Prostate gland (tissue), 2 donors: ENCODE measurements at regions not wholly inside any gene's neighbourhood (a gene's known extent, or its start where the extent isn't known, plus 50 kb on each side); places are given as distances from the start of the nearest gene placed in this dataset.

ENCODE experiments used
- CTCF ChIP-seq, 4 experiments: fragments of 200-600 bp in 2 of 4; fragments of 450-650 bp in 2 of 4; sonication (generic) in 2 of 4; IDR thresholded peaks; 1 replicate in 3 of 4; 2 replicates in 1 of 4; pipeline ENCODE4 v1.5.1; 2016 to 2019; ENCODE audit warnings: antibody characterized with exemption in 4 of 4, mild to moderate bottlenecking in 2 of 4, moderate library complexity in 2 of 4
- POLR2A ChIP-seq: fragments of 450-650 bp; IDR thresholded peaks from one replicate; pipeline ENCODE4 v1.6.1; 2016; ENCODE audit warnings: antibody characterized with exemption, mild to moderate bottlenecking

DNA sequence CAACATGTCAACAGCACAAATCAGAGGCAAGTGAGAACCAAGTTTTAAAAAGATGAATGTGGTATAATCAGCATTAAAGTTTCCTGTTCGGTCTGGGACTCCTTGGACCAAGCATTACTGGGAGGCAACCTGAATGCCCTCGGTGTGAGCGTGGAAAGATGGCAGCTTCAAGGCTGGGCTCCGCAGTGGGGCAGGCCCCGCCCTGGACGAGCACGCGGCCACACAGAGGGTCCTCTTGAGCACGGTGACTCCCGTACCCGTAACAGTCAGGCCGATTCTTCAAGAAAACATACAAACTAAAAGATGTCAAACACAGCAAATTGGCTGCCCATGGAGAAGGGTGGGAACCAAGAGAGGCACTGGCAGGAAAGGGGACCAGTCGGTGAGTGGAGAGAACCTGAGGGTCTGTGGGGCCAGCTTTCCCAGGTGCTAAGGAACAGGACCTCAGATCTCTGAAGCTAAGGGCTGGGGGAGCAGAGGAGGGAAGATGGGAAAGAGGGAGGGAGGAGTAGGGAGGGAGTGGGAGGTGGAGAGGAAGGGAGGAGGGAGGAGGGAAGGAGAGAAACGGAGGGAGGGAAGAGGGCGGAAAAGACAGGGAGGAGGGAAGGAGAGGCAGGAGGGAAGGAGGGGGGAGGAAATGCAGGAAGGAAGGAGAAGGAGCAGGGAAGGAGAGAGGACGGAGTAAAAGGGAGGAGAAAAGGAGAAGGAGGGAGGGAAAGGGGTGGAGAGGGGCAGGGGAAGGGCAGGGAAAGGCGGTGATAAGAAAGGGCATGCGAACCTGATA is 71.2 kb upstream of the FAM20C start:
- no peak for TF ChIP-seq POLR2A
- no peak for TF ChIP-seq CTCF (IDR thresholded peaks at IDR 0.05)
